Fibroblast of the aortic adventitia (primary cell): ENCODE measurements at regions not wholly inside any gene's neighbourhood (a gene's known extent, or its start where the extent isn't known, plus 50 kb on each side); places are given as distances from the start of the nearest gene placed in this dataset.

Experiments used
- DNase-seq: peaks from one replicate; pipeline ENCODE4 v3.0.0-alpha.2; 2010; ENCODE audit warnings: low read depth
- H3K4me3 ChIP-seq: 2 replicates; pipeline ENCODE4 v1.5.1; 2011; ENCODE audit warnings: low read depth, mild to moderate bottlenecking, control low read depth, low read length, moderate library complexity
- CTCF ChIP-seq: IDR thresholded peaks from 2 replicates; pipeline ENCODE4 v1.5.1; 2011; ENCODE audit warnings: mild to moderate bottlenecking, low read length, control low read depth, inconsistent platforms; ENCODE audit not compliant: insufficient read depth

GRCh38 chr1:4121834-4122512 is 221.9 kb upstream of the C1orf174 start:
- no peak for TF ChIP-seq CTCF
- H3K4me3 ChIP-seq = no peak overlapping the region
- DNase-seq = no peak

- no peak for TF ChIP-seq CTCF
- no peak overlapping the region for H3K4me3 ChIP-seq
- DNase-seq = no peak
Measured at GRCh38 chr1:4122513-4123160, 222.6 kb upstream of the C1orf174 start.

GRCh38 chr1:4124631-4125145 is 224.6 kb upstream of the C1orf174 start:
- no peak for TF ChIP-seq CTCF

GRCh38 chr1:4126251-4126650 is 226.2 kb upstream of the C1orf174 start:
- no peak for TF ChIP-seq CTCF
- DNase-seq = no peak
- H3K4me3 ChIP-seq = no peak overlapping the region

More at GRCh38 chr1:4124631-4125145, 224.6 kb upstream of the C1orf174 start:
- no peak overlapping the region for H3K4me3 ChIP-seq
- no peak for DNase-seq

- no peak for DNase-seq
- no peak overlapping the region for H3K4me3 ChIP-seq
- no peak for TF ChIP-seq CTCF
Measured at GRCh38 chr1:4126731-4127591, 226.9 kb upstream of the C1orf174 start.

GRCh38 chr1:4127592-4128140 is 227.6 kb upstream of the C1orf174 start:
- no peak for TF ChIP-seq CTCF
- no peak overlapping the region for H3K4me3 ChIP-seq
- DNase-seq = no peak
